ENCODE measurements at regions not wholly inside any gene's neighbourhood (a gene's known extent, or its start where the extent isn't known, plus 50 kb on each side); places are given as distances from the start of the nearest gene placed in this dataset.
"Not testable (repeated sequence)": the region's sequence is repeated elsewhere in the genome, so short reads cannot be mapped to it uniquely, and the experiment has no call there.

- no peaks in the 10 kb centered on the region for H3K36me3 Mint-ChIP-seq (ENCODE audit: insufficient read depth)
- no peak for ATAC-seq
- peaks cover 2% of the 10 kb centered on the region for H3K27me3 Mint-ChIP-seq (ENCODE audit: low read depth)
- no peak overlapping the region for H3K4me3 Mint-ChIP-seq
- no peaks in the 10 kb centered on the region for H3K9me3 Mint-ChIP-seq
- DNase-seq: no peak
- H3K4me1 Mint-ChIP-seq (ENCODE audit: low read depth): no peaks in the 10 kb centered on the region
Measured at GRCh38 chr2:121147766-121148165, 137.2 kb downstream of the TFCP2L1 start.

GRCh38 chr2:121148481-121148880 is 136.5 kb downstream of the TFCP2L1 start:
- H3K4me1 Mint-ChIP-seq (ENCODE audit: low read depth): no peaks in the 10 kb centered on the region
- no peaks in the 10 kb centered on the region for H3K9me3 Mint-ChIP-seq
- no peaks in the 10 kb centered on the region for H3K36me3 Mint-ChIP-seq (ENCODE audit: insufficient read depth)
- no peak overlapping the region for H3K4me3 Mint-ChIP-seq
- ATAC-seq (no peak), DNase-seq (no peak)
- peaks cover 1% of the 10 kb centered on the region for H3K27me3 Mint-ChIP-seq (ENCODE audit: low read depth)

- ATAC-seq (no peak), DNase-seq (no peak)
- H3K27me3 Mint-ChIP-seq (ENCODE audit: low read depth): no peaks in the 10 kb centered on the region
- H3K4me3 Mint-ChIP-seq: no peak overlapping the region
- no peaks in the 10 kb centered on the region for H3K36me3 Mint-ChIP-seq (ENCODE audit: insufficient read depth)
- H3K4me1 Mint-ChIP-seq (ENCODE audit: low read depth): no peaks in the 10 kb centered on the region
- H3K9me3 Mint-ChIP-seq: no peaks in the 10 kb centered on the region
Measured at GRCh38 chr2:121149384-121149783, 135.6 kb downstream of the TFCP2L1 start.

GRCh38 chr2:121150126-121150525 is 134.9 kb downstream of the TFCP2L1 start:
- no peaks in the 10 kb centered on the region for H3K4me1 Mint-ChIP-seq (ENCODE audit: low read depth)
- DNase-seq: no peak
- H3K9me3 Mint-ChIP-seq: no peaks in the 10 kb centered on the region
- no peaks in the 10 kb centered on the region for H3K27me3 Mint-ChIP-seq (ENCODE audit: low read depth)
- no peaks in the 10 kb centered on the region for H3K36me3 Mint-ChIP-seq (ENCODE audit: insufficient read depth)
- no peak overlapping the region for H3K4me3 Mint-ChIP-seq
- no peak for ATAC-seq

GRCh38 chr2:121150713-121151112 is 134.3 kb downstream of the TFCP2L1 start:
- H3K4me3 Mint-ChIP-seq: no peak overlapping the region
- H3K4me1 Mint-ChIP-seq (ENCODE audit: low read depth): no peaks in the 10 kb centered on the region
- no peak for DNase-seq
- H3K27me3 Mint-ChIP-seq (ENCODE audit: low read depth): no peaks in the 10 kb centered on the region
- ATAC-seq: no peak
- no peaks in the 10 kb centered on the region for H3K9me3 Mint-ChIP-seq
- H3K36me3 Mint-ChIP-seq (ENCODE audit: insufficient read depth): no peaks in the 10 kb centered on the region

- H3K4me1 Mint-ChIP-seq (ENCODE audit: low read depth): no peaks in the 10 kb centered on the region
- ATAC-seq: no peak
- peaks cover under 1% of the 10 kb centered on the region for H3K9me3 Mint-ChIP-seq
- no peaks in the 10 kb centered on the region for H3K36me3 Mint-ChIP-seq (ENCODE audit: insufficient read depth)
- no peak for DNase-seq
- no peak overlapping the region for H3K4me3 Mint-ChIP-seq
- H3K27me3 Mint-ChIP-seq (ENCODE audit: low read depth): no peaks in the 10 kb centered on the region
Measured at GRCh38 chr2:121151311-121152109, 133.5 kb downstream of the TFCP2L1 start.

- Mint-ChIP-seq H3K4me1 (ENCODE audit: low read depth) (no peaks in the 10 kb centered on the region), H3K9me3 (peaks cover 12% of the 10 kb centered on the region), H3K27me3 (ENCODE audit: low read depth) (no peaks in the 10 kb centered on the region), H3K4me3 (no peak overlapping the region), H3K36me3 (ENCODE audit: insufficient read depth) (no peaks in the 10 kb centered on the region)
- ATAC-seq (no peak), DNase-seq (no peak)
Measured at GRCh38 chr2:121152861-121153260, 132.1 kb downstream of the TFCP2L1 start.

GRCh38 chr2:121153516-121153915 is 131.5 kb downstream of the TFCP2L1 start:
- DNase-seq: no peak
- Mint-ChIP-seq H3K27me3 (ENCODE audit: low read depth) (no peaks in the 10 kb centered on the region), H3K4me3 (no peak overlapping the region), H3K9me3 (peaks cover 17% of the 10 kb centered on the region), H3K4me1 (ENCODE audit: low read depth) (no peaks in the 10 kb centered on the region), H3K36me3 (ENCODE audit: insufficient read depth) (no peaks in the 10 kb centered on the region)
- no peak for ATAC-seq

- DNase-seq (no peak), ATAC-seq (no peak)
- Mint-ChIP-seq H3K9me3 (peaks cover 17% of the 10 kb centered on the region), H3K4me1 (ENCODE audit: low read depth) (no peaks in the 10 kb centered on the region), H3K27me3 (ENCODE audit: low read depth) (no peaks in the 10 kb centered on the region), H3K4me3 (no peak overlapping the region), H3K36me3 (ENCODE audit: insufficient read depth) (no peaks in the 10 kb centered on the region)
Measured at GRCh38 chr2:121155502-121156056, 129.4 kb downstream of the TFCP2L1 start.

GRCh38 chr2:121157481-121157880 is 127.5 kb downstream of the TFCP2L1 start:
- ATAC-seq; H3K36me3 Mint-ChIP-seq (ENCODE audit: insufficient read depth); H3K27me3 Mint-ChIP-seq (ENCODE audit: low read depth); H3K4me3 Mint-ChIP-seq; H3K4me1 Mint-ChIP-seq (ENCODE audit: low read depth); DNase-seq: not testable (repeated sequence)
- H3K9me3 Mint-ChIP-seq: peaks cover 17% of the 10 kb centered on the region

GRCh38 chr2:121159291-121160071 is 125.5 kb downstream of the TFCP2L1 start:
- peaks cover 2% of the 10 kb centered on the region for H3K36me3 Mint-ChIP-seq (ENCODE audit: insufficient read depth)
- DNase-seq: no peak
- H3K9me3 Mint-ChIP-seq: peaks cover 22% of the 10 kb centered on the region
- ATAC-seq: no peak
- H3K4me1 Mint-ChIP-seq (ENCODE audit: low read depth): no peaks in the 10 kb centered on the region
- no peaks in the 10 kb centered on the region for H3K27me3 Mint-ChIP-seq (ENCODE audit: low read depth)
- H3K4me3 Mint-ChIP-seq: no peak overlapping the region

- H3K36me3 Mint-ChIP-seq (ENCODE audit: insufficient read depth): peaks cover 2% of the 10 kb centered on the region
- no peak for DNase-seq
- H3K9me3 Mint-ChIP-seq: peaks cover 22% of the 10 kb centered on the region
- H3K27me3 Mint-ChIP-seq (ENCODE audit: low read depth): no peaks in the 10 kb centered on the region
- ATAC-seq: no peak
- H3K4me3 Mint-ChIP-seq: no peak overlapping the region
- no peaks in the 10 kb centered on the region for H3K4me1 Mint-ChIP-seq (ENCODE audit: low read depth)
Measured at GRCh38 chr2:121160366-121160765, 124.6 kb downstream of the TFCP2L1 start.

- no peak for ATAC-seq
- H3K4me3 Mint-ChIP-seq: no peak overlapping the region
- peaks cover 22% of the 10 kb centered on the region for H3K9me3 Mint-ChIP-seq
Measured at GRCh38 chr2:121161272-121161671, 123.7 kb downstream of the TFCP2L1 start.

GRCh38 chr2:121162893-121163292 is 122.1 kb downstream of the TFCP2L1 start:
- no peak for ATAC-seq
- no peaks in the 10 kb centered on the region for H3K4me1 Mint-ChIP-seq (ENCODE audit: low read depth)

More at GRCh38 chr2:121161272-121161671, 123.7 kb downstream of the TFCP2L1 start:
- peaks cover 2% of the 10 kb centered on the region for H3K36me3 Mint-ChIP-seq (ENCODE audit: insufficient read depth)
- DNase-seq: no peak
- H3K27me3 Mint-ChIP-seq (ENCODE audit: low read depth): no peaks in the 10 kb centered on the region
- no peaks in the 10 kb centered on the region for H3K4me1 Mint-ChIP-seq (ENCODE audit: low read depth)

More at GRCh38 chr2:121162893-121163292, 122.1 kb downstream of the TFCP2L1 start:
- peaks cover 9% of the 10 kb centered on the region for H3K9me3 Mint-ChIP-seq
- no peak overlapping the region for H3K4me3 Mint-ChIP-seq
- H3K36me3 Mint-ChIP-seq (ENCODE audit: insufficient read depth): peaks cover 2% of the 10 kb centered on the region
- no peak for DNase-seq
- no peaks in the 10 kb centered on the region for H3K27me3 Mint-ChIP-seq (ENCODE audit: low read depth)
